ENCODE measurements at regions not wholly inside any gene's neighbourhood (a gene's known extent, or its start where the extent isn't known, plus 50 kb on each side); places are given as distances from the start of the nearest gene placed in this dataset.

DNA sequence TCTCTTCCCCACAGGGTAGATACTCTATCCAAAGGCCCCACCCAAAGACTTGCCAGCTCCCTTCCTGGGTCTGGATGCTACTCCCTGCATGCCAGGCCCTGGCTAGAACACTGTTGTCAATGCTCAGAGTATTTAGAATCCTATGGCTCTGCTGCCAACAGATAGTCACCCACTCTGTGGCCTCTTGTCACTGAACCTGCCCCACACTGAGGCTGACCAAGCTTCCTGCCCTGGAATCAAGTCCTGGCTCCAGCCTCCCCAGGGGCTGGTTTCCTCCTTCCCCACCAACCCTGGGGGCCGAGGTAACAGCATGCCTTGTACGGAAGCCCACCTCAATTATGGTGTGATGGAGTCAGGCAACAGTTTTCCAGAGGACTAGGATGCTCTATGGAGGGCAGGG, 63.3 kb downstream of the EFNB1 start:
- TF ChIP-seq ZNF560 (tag by site-specific recombination; IDR thresholded peaks at IDR 0.05; ENCODE audit: borderline replicate concordance), result no peak
- no peak for TF ChIP-seq KLF7 (tag by site-specific recombination; IDR thresholded peaks at IDR 0.05; ENCODE audit: borderline replicate concordance)
- TF ChIP-seq ZNF76 (tag by site-specific recombination; IDR thresholded peaks at IDR 0.05; ENCODE audit: borderline replicate concordance, low read depth), result no peak
- TF ChIP-seq, protein P1, sequence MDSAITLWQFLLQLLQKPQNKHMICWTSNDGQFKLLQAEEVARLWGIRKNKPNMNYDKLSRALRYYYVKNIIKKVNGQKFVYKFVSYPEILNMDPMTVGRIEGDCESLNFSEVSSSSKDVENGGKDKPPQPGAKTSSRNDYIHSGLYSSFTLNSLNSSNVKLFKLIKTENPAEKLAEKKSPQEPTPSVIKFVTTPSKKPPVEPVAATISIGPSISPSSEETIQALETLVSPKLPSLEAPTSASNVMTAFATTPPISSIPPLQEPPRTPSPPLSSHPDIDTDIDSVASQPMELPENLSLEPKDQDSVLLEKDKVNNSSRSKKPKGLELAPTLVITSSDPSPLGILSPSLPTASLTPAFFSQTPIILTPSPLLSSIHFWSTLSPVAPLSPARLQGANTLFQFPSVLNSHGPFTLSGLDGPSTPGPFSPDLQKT (IDR thresholded peaks at IDR 0.05; ENCODE audit: borderline replicate concordance, low read depth, low read length), result no peak
- no peak for TF ChIP-seq ZNF571 (tag by site-specific recombination; IDR thresholded peaks at IDR 0.05)
- Histone ChIP-seq H3K27ac (ENCODE audit: extremely low read depth, low read depth, low read length) (no peak overlapping the region), H3K4me3 (ENCODE audit: low read depth, low read length) (no peak overlapping the region), H3K9me3 (ENCODE audit: control insufficient read depth, insufficient read depth, low read depth, low read length) (no peaks in the 10 kb centered on the region), H3K36me3 (ENCODE audit: control insufficient read depth in 2 of 2, insufficient read depth in 1 of 2, low read length in 2 of 2) (no peaks in the 10 kb centered on the region), H3K4me1 (ENCODE audit: control insufficient read depth, insufficient read depth, low read length) (no peaks in the 10 kb centered on the region)
- ChIA-PET CTCF (no interaction called here), POLR2A (interaction anchor here (0.6 to 1.1 kb wide), 3 partner anchors 14 to 63 kb away, joined by 3 to 4 read pairs (median 3); partner anchors contain the start of gene EFNB1)

All from HEK293 (cell line).